H1 (cell line): ENCODE measurements at regions not wholly inside any gene's neighbourhood (a gene's known extent, or its start where the extent isn't known, plus 50 kb on each side); places are given as distances from the start of the nearest gene placed in this dataset.

Experiments
- CTCF ChIA-PET: fragments of 300-600 bp; sonication (Branson Sonifier 250); formaldehyde crosslinking; loops from one replicate; lab custom pipeline; 2021; ENCODE audit not compliant: partially characterized antibody; lab: Charles Lee
- POLR2A ChIA-PET: fragments of 300-600 bp; sonication (Branson Sonifier 250); formaldehyde crosslinking; loops from one replicate; lab custom pipeline; 2021; ENCODE audit warnings: inconsistent platforms; ENCODE audit not compliant: partially characterized antibody; lab: Charles Lee
- DNase-seq, 2 experiments: peaks; one replicate each; pipeline versions ENCODE4 v3.0.0 to v3.0.0-alpha.2; 2010 to 2022; ENCODE audit warnings: low spot score in 2 of 2, low read depth in 1 of 2, mixed read lengths in 1 of 2
- FAIRE-seq: peaks from 2 replicates; lab custom pipeline; 2011; peaks lifted over from hg19 to GRCh38; lab: Jason Lieb, UNC
- H2AFZ ChIP-seq: 2 replicates; pipeline ENCODE4 v1.8.1; 2012; ENCODE audit warnings: low read length, inconsistent platforms
- H2AK5ac ChIP-seq: 2 replicates; pipeline ENCODE4 v1.6.1; 2013; ENCODE audit warnings: low read depth, low read length
- H2BK120ac ChIP-seq: replicated peaks from 2 replicates; pipeline ENCODE3; 2013; ENCODE audit warnings: low read depth, low read length, inconsistent platforms
- H2BK12ac ChIP-seq: 2 replicates; pipeline ENCODE4 v1.6.1; 2013; ENCODE audit warnings: low read depth, low read length
- H2BK15ac ChIP-seq: 2 replicates; pipeline ENCODE4 v1.6.1; 2013; ENCODE audit warnings: low read length
- H2BK20ac ChIP-seq: 2 replicates; pipeline ENCODE4 v1.6.1; 2013; ENCODE audit warnings: low read length
- H2BK5ac ChIP-seq: 2 replicates; pipeline ENCODE4 v1.6.1; 2013; ENCODE audit warnings: low read depth, low read length
- H3K14ac ChIP-seq: 2 replicates; pipeline ENCODE4 v1.6.1; 2013; ENCODE audit warnings: inconsistent platforms; ENCODE audit not compliant: insufficient read length
- H3K18ac ChIP-seq: 2 replicates; pipeline ENCODE4 v1.6.1; 2013; ENCODE audit warnings: low read length; ENCODE audit errors: extremely low read depth
- H3K23ac ChIP-seq: 2 replicates; pipeline ENCODE4 v1.6.1; 2013; ENCODE audit warnings: inconsistent platforms; ENCODE audit not compliant: insufficient read length
- H3K23me2 ChIP-seq: 2 replicates; pipeline ENCODE4 v1.6.1; 2013; ENCODE audit warnings: low read depth, low read length
- H3K27ac ChIP-seq: 2 replicates; pipeline ENCODE4 v1.6.1; 2011; ENCODE audit warnings: low read depth, low read length, inconsistent platforms
- H3K27me3 ChIP-seq, 4 experiments: replicated peaks in 1 of 4; 1 replicate in 1 of 4; 2 replicates in 3 of 4; pipeline versions ENCODE4 v1.6.1 to v1.8.1; 2011 to 2013; ENCODE audit warnings: low read length in 3 of 4, mild to moderate bottlenecking in 3 of 4, inconsistent platforms in 2 of 4, mixed read lengths in 2 of 4, moderate library complexity in 1 of 4; ENCODE audit not compliant: control insufficient read depth in 3 of 4, insufficient read depth in 3 of 4; ENCODE audit errors: extremely low read depth in 1 of 4
- H3K36me3 ChIP-seq, 4 experiments: 2 replicates each; pipeline versions ENCODE4 v1.6.1 to v1.8.1; 2011 to 2013; ENCODE audit warnings: mild to moderate bottlenecking in 4 of 4, low read length in 3 of 4, moderate library complexity in 2 of 4, control low read depth in 1 of 4, inconsistent platforms in 1 of 4; ENCODE audit not compliant: insufficient read depth in 4 of 4, control insufficient read depth in 2 of 4
- H3K4ac ChIP-seq: replicated peaks from 2 replicates; pipeline ENCODE3; 2013; ENCODE audit warnings: low read length, low read depth, mixed read lengths, inconsistent platforms; ENCODE audit not compliant: insufficient read length
- H3K4me1 ChIP-seq, 4 experiments: replicated peaks in 1 of 4; 1 replicate in 1 of 4; 2 replicates in 3 of 4; pipeline versions ENCODE4 v1.6.1 to v1.8.1; 2011 to 2013; ENCODE audit warnings: low read length in 3 of 4, inconsistent platforms in 2 of 4, mixed read lengths in 1 of 4; ENCODE audit not compliant: insufficient read depth in 4 of 4, control insufficient read depth in 3 of 4
- H3K4me2 ChIP-seq, 2 experiments: 2 replicates each; pipeline versions ENCODE4 v1.6.1 to v1.8.1; 2011 to 2013; ENCODE audit warnings: low read depth in 2 of 2, low read length in 2 of 2, control low read depth in 1 of 2, inconsistent platforms in 1 of 2, mild to moderate bottlenecking in 1 of 2; ENCODE audit not compliant: insufficient read depth in 1 of 2
- H3K4me3 ChIP-seq, 4 experiments: fragments of 200-600, 300-600 bp in 1 of 4; sonication (generic), shearing (Covaris generic), sonication (Bioruptor Twin) in 1 of 4; 2 replicates each; pipeline versions ENCODE4 v1.5.1 to v1.8.1; 2011 to 2016; ENCODE audit warnings: low read length in 4 of 4, low read depth in 3 of 4, control low read depth in 2 of 4, inconsistent platforms in 2 of 4, mild to moderate bottlenecking in 2 of 4, mixed read lengths in 1 of 4, moderate library complexity in 1 of 4; ENCODE audit not compliant: insufficient read depth in 2 of 4; ENCODE audit errors: extremely low read depth in 1 of 4
- H3K56ac ChIP-seq: replicated peaks from 2 replicates; pipeline ENCODE3; 2013; ENCODE audit warnings: low read depth, mild to moderate bottlenecking, mixed read lengths, low read length, inconsistent platforms; ENCODE audit not compliant: insufficient read length
- H3K79me1 ChIP-seq: 2 replicates; pipeline ENCODE4 v1.6.1; 2013; ENCODE audit warnings: low read depth, low read length, control low read depth
- H3K79me2 ChIP-seq, 2 experiments: 2 replicates each; pipeline versions ENCODE4 v1.6.1 to v1.8.1; 2012 to 2013; ENCODE audit warnings: low read length in 2 of 2, mild to moderate bottlenecking in 2 of 2, inconsistent platforms in 1 of 2; ENCODE audit not compliant: insufficient read depth in 2 of 2, control insufficient read depth in 1 of 2
- H3K9ac ChIP-seq, 4 experiments: replicated peaks in 1 of 4; 1 replicate in 1 of 4; 2 replicates in 3 of 4; pipeline versions ENCODE4 v1.6.1 to v1.8.1; 2011 to 2013; ENCODE audit warnings: low read depth in 3 of 4, low read length in 3 of 4, control low read depth in 2 of 4, mild to moderate bottlenecking in 2 of 4, moderate library complexity in 2 of 4, inconsistent platforms in 1 of 4; ENCODE audit errors: extremely low read depth in 1 of 4
- H3K9me3 ChIP-seq, 2 experiments: 2 replicates each; pipeline versions ENCODE4 v1.6.1 to v1.8.1; 2012 to 2013; ENCODE audit warnings: mild to moderate bottlenecking in 2 of 2, moderate library complexity in 2 of 2, control low read depth in 1 of 2, inconsistent platforms in 1 of 2, low read depth in 1 of 2, low read length in 1 of 2, mixed read lengths in 1 of 2; ENCODE audit not compliant: insufficient read depth in 2 of 2
- H4K20me1 ChIP-seq, 2 experiments: replicated peaks in 1 of 2; 2 replicates each; pipeline versions ENCODE3 to v1.8.1; 2011 to 2013; ENCODE audit warnings: inconsistent platforms in 2 of 2, low read length in 2 of 2, mild to moderate bottlenecking in 1 of 2; ENCODE audit not compliant: insufficient read depth in 2 of 2, control insufficient read depth in 1 of 2
- H4K5ac ChIP-seq: 2 replicates; pipeline ENCODE4 v1.6.1; 2013; ENCODE audit warnings: low read length, low read depth, mixed read lengths, inconsistent platforms; ENCODE audit not compliant: insufficient read length
- H4K8ac ChIP-seq: 2 replicates; pipeline ENCODE4 v1.8.0; 2013; ENCODE audit warnings: mild to moderate bottlenecking, moderate library complexity, low read length, inconsistent platforms; ENCODE audit not compliant: insufficient read depth; ENCODE audit errors: extremely low read depth
- H4K91ac ChIP-seq: replicated peaks from 2 replicates; pipeline ENCODE3; 2013; ENCODE audit warnings: low read length, mixed read lengths, inconsistent platforms; ENCODE audit not compliant: insufficient read length
- BACH1 ChIP-seq: IDR thresholded peaks from 2 replicates; pipeline ENCODE4 v1.6.1; 2012; ENCODE audit warnings: low read length, improper control_type of control experiment
- BCL11A ChIP-seq, 2 experiments: IDR thresholded peaks; one replicate each; pipeline ENCODE4 v1.6.1; 2011; ENCODE audit warnings: low read depth in 2 of 2, low read length in 2 of 2, mild to moderate bottlenecking in 2 of 2
- EGR1 ChIP-seq: IDR thresholded peaks from 2 replicates; pipeline ENCODE4 v1.6.1; 2011; ENCODE audit warnings: low read depth, low read length, borderline replicate concordance
- EP300 ChIP-seq, 2 experiments: IDR thresholded peaks; 1 replicate in 1 of 2; 2 replicates in 1 of 2; pipeline ENCODE4 v1.6.1; 2011 to 2012; ENCODE audit warnings: low read depth in 2 of 2, low read length in 2 of 2, mild to moderate bottlenecking in 2 of 2, borderline replicate concordance in 1 of 2, inconsistent platforms in 1 of 2, moderate library complexity in 1 of 2
- FOSL1 ChIP-seq: IDR thresholded peaks from 2 replicates; pipeline ENCODE4 v1.6.1; 2011; ENCODE audit warnings: mild to moderate bottlenecking, low read depth, low read length, moderate library complexity; ENCODE audit not compliant: insufficient read depth
- JUN ChIP-seq: IDR thresholded peaks from 2 replicates; pipeline ENCODE4 v1.6.1; 2011; ENCODE audit warnings: low read depth, mild to moderate bottlenecking, improper control_type of control experiment, low read length
- KDM4A ChIP-seq: IDR thresholded peaks from one replicate; pipeline ENCODE4 v1.7.1; 2012; ENCODE audit warnings: low read depth, mild to moderate bottlenecking, moderate library complexity, low read length, inconsistent platforms; ENCODE audit not compliant: severe bottlenecking
- POLR2AphosphoS5 ChIP-seq: IDR thresholded peaks from 2 replicates; pipeline ENCODE4 v1.6.1; 2011; ENCODE audit warnings: low read depth, low read length
- RBBP5 ChIP-seq: IDR thresholded peaks from 2 replicates; pipeline ENCODE4 v1.7.1; 2012; ENCODE audit warnings: low read depth, mild to moderate bottlenecking, inconsistent platforms, low read length, moderate library complexity, borderline replicate concordance
- SP4 ChIP-seq: IDR thresholded peaks from 2 replicates; pipeline ENCODE4 v1.6.1; 2012; ENCODE audit warnings: low read length, inconsistent platforms
- YY1 ChIP-seq: IDR thresholded peaks from 2 replicates; pipeline ENCODE4 v1.6.1; 2011; ENCODE audit warnings: low read depth, mild to moderate bottlenecking, low read length
- WGBS, 2 experiments: shearing (Covaris generic) in 1 of 2; methylation state at CpG; one replicate each; pipeline versions ENCODE4 v1.1.6 to v1.1.7; 2013 to 2015; ENCODE audit warnings: low lambda C conversion rate in 2 of 2, mixed read lengths in 2 of 2, inconsistent platforms in 1 of 2, low coverage in 1 of 2, missing lambda C conversion rate in 1 of 2; ENCODE audit not compliant: insufficient replicate concordance in 2 of 2, insufficient coverage in 1 of 2, insufficient read length in 1 of 2; ENCODE audit errors: extremely low coverage in 1 of 2, missing lambda C conversion rate in 1 of 2; 5-methylcytosine and 5-hydroxymethylcytosine counted together
- TF ChIP-seq, protein P1 (sequence below): IDR thresholded peaks from 2 replicates; pipeline ENCODE4 v1.6.1; 2012; ENCODE audit warnings: low read length, inconsistent platforms
- TF ChIP-seq, protein P2 (sequence below): IDR thresholded peaks from 2 replicates; pipeline ENCODE4 v1.6.1; 2012; ENCODE audit warnings: inconsistent platforms

DNA sequence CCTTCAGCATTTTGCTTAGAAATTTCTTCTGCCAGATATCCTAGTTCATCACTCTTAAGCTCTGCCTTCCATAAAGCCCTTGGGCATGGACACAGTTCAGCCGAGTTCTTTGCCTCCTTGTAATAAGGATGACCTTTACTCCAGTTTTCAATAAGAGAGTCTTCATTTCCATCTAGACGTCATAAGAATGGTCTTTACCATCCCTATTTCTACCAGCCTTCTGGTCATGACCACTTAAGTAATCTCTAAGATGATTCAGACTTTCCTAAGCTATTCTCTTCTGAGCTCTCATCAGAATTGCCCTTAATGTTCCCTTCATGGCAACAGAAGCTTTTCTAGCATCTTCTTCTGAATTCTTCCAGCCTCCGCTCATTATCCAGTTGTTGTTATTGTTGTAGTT, 126.1 kb downstream of the TFAP2C start:
- H2BK12ac ChIP-seq, result no peak overlapping the region
- 88% methylated on average over 3 of the region's 3 CpGs; no CpG with 5 or more reads in 1 of the 2 experiments for WGBS, 2 experiments
- H2BK5ac ChIP-seq, result no peak overlapping the region
- H3K18ac ChIP-seq, result no peak overlapping the region
- H3K23ac ChIP-seq, result no peak overlapping the region
- no peaks in the 10 kb centered on the region for H3K79me2 ChIP-seq
- H3K4ac ChIP-seq, result no peak overlapping the region
- peaks cover 0 to 6% (median 2%) of the 10 kb centered on the region in 4 experiments; a peak in 4 of 7 replicates for H3K4me1 ChIP-seq
- H2BK20ac ChIP-seq, result no peak overlapping the region
- H2BK15ac ChIP-seq, result no peak overlapping the region
- no peak for DNase-seq
- no peak overlapping the region for H2BK120ac ChIP-seq
- H3K27me3 ChIP-seq, result peaks cover 0 to 8% (median 4%) of the 10 kb centered on the region in 4 experiments; a peak in 3 of 7 replicates
- CTCF ChIA-PET, result interaction anchor here (0.9 kb wide), 1 partner anchor 24 kb away, joined by 3 read pairs; no protein-coding TSS in a partner anchor
- H4K8ac ChIP-seq, result no peak overlapping the region
- H3K23me2 ChIP-seq, result no peaks in the 10 kb centered on the region
- H3K4me2 ChIP-seq, result no peak overlapping the region
- H4K5ac ChIP-seq, result no peak overlapping the region
- H3K79me1 ChIP-seq, result no peaks in the 10 kb centered on the region
- no peak for FAIRE-seq
- no peak overlapping the region for H3K56ac ChIP-seq
- no peak overlapping the region for H3K4me3 ChIP-seq
- POLR2A ChIA-PET, result no interaction called here
- no peaks in the 10 kb centered on the region for H4K20me1 ChIP-seq
- no peaks in the 10 kb centered on the region for H3K9me3 ChIP-seq
- H3K14ac ChIP-seq, result no peak overlapping the region
- H2AK5ac ChIP-seq, result no peak overlapping the region
- H2AFZ ChIP-seq, result no peak overlapping the region
- no peak overlapping the region for H3K9ac ChIP-seq
- no peak overlapping the region for H3K27ac ChIP-seq
- H4K91ac ChIP-seq, result no peak overlapping the region
- no peaks in the 10 kb centered on the region for H3K36me3 ChIP-seq
- TF ChIP-seq BACH1 (no peak), BCL11A (IDR thresholded peaks at IDR 0.05; ENCODE audit: low read depth in 2 of 2, low read length in 2 of 2) (no peak), FOSL1 (no peak), KDM4A (no peak), SP4 (no peak), JUN (no peak), EP300 (IDR thresholded peaks at IDR 0.05; ENCODE audit: borderline replicate concordance in 1 of 2, low read depth in 2 of 2, low read length in 2 of 2) (no peak), YY1 (no peak), RBBP5 (no peak), POLR2AphosphoS5 (no peak), EGR1 (no peak)
- TF ChIP-seq, protein P1, sequence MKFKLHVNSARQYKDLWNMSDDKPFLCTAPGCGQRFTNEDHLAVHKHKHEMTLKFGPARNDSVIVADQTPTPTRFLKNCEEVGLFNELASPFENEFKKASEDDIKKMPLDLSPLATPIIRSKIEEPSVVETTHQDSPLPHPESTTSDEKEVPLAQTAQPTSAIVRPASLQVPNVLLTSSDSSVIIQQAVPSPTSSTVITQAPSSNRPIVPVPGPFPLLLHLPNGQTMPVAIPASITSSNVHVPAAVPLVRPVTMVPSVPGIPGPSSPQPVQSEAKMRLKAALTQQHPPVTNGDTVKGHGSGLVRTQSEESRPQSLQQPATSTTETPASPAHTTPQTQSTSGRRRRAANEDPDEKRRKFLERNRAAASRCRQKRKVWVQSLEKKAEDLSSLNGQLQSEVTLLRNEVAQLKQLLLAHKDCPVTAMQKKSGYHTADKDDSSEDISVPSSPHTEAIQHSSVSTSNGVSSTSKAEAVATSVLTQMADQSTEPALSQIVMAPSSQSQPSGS, result no peak
- TF ChIP-seq, protein P2, sequence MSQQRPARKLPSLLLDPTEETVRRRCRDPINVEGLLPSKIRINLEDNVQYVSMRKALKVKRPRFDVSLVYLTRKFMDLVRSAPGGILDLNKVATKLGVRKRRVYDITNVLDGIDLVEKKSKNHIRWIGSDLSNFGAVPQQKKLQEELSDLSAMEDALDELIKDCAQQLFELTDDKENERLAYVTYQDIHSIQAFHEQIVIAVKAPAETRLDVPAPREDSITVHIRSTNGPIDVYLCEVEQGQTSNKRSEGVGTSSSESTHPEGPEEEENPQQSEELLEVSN, result no peak
